Central memory CD4-positive, alpha-beta T cell (primary cell): ENCODE measurements at regions not wholly inside any gene's neighbourhood (a gene's known extent, or its start where the extent isn't known, plus 50 kb on each side); places are given as distances from the start of the nearest gene placed in this dataset.

ENCODE experiments used
- DNase-seq: peaks from one replicate; pipeline ENCODE4 v3.0.0; 2022

DNA sequence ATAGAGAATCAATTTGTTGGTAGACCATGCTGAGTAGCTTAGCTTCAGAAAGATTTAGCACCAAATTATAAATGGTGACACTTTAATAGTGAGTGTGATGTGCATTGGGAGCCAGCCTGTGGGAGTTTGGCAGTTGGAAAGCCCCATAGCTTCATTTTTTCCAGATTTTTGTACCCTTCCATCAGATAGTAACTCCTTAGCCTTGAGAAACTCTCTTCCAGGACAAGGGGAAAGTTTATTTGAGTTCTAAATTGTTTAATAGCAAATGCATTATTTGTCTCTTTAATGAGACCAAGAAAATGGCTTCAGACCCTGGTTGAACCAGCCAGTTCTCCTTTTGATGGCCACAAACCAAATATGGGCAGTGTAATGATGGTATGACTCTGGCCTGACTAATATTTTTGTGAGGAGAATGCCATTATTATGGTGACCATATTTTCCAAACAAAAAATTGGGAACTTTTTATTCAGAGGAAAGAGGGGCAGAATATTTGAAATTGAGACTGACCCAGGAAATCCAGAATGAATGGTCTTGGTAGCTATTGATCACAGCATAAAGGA is 49.8 kb downstream of the PLCE1 start:
- DNase-seq = no peak

DNA sequence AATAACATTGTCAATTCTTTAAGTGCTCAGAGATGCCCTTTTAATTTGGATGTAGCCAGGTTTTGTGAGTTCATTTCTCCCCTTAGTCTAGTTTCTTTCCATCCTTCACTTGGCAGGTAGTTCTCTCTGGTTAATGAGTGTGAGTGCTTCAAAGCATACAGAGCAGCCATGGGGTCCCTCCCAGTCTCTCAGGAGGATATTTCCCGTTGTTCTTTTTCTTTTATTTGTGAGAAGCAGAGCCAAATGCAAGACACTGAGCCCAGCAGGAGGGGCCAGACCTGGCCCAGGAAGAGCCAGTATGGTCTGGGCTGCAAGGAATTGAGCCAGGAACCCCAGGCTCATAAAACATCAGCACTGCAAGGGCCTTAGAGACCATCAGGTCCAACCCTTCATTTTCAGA is 52.4 kb downstream of the PLCE1 start:
- no peak for DNase-seq

DNA sequence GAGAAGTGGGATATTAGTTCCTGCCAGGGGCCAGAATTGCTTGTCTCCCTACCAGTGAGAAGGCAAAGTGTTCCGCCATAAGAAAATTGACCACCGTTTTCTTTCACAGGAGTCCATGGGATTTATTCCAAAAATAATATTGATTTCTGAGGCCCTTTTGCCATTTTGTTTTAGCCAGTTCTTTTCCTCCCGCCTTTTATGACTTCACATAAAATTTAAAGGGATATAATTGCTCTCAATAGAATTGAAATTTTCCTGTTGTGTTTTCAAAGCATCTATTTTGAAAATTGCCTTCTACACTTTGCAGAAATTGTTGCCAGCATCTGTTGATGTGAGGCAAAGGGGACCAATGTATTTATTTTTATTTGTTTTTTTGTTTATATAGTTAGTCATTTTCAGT is 53.6 kb downstream of the PLCE1 start:
- no peak for DNase-seq

DNA sequence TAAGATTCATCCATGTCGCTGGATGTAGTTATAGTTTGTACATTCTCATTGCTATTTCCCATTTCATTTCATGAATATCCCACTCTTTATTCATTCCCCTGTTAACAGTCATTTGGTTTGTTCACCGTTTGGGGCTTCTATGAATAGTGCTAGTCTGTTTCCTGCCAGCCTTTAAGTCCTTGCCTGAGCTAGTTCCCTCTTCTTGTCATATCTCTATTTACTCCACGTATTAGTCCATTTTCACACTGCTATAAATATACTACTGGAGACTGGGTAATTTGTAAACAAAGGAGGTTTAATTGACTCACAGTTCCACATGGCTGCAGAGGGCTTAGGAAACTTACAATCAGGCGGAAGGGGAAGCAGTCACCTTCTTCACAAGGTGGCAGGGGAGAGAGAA is 56.2 kb downstream of the PLCE1 start:
- DNase-seq = no peak

DNA sequence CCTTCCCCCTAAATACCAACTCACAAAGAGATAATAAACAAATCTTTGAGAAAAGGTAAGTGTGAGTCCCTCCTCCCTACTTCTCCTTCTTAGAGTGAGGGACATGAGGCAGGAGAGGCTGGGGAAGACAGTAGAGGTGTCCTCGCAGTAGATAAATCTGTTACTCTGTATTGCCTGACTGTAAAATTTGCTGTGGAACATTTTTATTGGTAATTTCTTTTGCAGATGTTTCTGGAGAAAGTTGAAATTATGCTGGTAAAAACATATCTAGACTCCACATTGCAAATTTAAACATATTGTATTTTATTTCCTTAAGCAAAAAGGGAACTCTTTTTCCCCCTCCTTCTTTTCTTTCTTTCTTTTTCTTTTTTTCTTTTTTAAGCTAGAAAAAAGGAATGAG is 58.5 kb downstream of the PLCE1 start:
- DNase-seq = no peak

DNA sequence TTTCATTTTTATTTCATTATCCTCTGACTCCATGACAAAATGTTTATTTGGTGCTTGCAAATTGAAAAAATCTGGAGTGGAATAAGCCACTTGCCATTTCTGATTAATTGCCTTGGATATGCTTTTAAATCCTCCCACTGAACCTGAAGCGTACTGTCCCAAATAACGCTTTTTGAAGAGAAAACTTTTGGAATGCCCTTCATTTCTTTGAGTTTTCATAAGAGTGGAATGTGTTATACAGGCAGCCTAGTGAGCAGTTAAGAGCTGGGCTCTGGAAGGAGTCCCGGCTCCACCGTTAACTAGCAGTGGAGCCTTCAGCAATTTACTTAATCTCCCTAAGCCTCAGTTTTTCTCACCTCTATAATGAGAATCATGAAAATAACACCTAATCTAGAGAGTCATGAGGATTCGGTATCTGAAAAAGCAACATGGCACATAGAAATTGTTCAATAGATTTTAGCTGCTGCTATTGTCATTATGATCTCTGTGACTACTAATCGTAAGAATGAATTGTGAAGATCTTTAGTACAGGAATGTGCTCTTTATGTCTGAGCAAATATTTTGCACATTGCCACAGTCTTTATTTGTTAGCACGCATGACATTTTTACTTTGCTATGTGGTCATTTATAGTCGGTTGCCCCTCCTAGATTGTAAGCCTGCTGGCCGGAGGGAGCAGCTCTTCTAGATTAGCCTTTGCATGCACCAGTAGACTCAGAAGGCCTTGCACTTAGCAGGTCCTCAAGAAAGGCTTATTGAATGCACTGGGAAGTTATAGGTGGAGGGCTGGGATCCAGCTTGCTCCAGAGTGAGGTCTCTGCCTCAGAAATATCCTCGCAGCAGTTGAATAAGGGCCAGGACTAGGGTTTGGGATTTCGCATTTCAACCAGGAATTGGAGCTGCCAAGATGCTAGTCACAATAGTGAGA is 59.4 kb downstream of the PLCE1 start:
- DNase-seq = no peak

DNA sequence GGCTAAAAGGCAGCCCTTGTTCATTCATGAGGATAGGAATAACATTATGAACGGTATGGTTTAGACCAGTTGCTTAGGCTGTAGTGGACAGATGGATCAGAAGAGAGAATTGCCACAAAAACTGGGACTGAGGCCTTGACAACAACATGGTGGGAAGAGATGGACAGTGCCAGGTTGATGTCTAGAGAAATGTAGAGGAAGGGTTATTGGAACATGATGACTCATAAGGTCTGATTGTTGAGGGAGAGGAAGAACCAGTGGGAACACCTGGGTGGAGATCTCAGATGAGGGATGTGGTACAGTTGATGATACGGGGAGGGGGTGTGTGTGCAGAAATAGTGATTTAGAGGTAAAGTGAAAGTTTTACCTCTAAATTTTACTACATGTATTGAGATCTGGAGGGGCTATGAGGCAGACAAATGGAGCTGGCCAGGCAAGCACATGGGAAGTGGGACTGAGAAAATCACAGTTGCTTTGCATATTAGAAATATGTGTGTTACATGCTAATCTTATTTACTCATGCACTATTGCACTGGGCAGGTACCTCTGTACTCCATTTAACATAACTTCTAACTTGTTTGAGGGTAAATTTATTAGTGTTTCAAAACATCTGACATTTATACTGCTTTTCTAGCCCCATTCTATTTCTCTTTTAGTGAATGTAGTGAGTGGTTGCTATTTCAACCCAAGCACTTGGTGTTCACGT is 65.6 kb downstream of the PLCE1 start:
- no peak for DNase-seq

DNA sequence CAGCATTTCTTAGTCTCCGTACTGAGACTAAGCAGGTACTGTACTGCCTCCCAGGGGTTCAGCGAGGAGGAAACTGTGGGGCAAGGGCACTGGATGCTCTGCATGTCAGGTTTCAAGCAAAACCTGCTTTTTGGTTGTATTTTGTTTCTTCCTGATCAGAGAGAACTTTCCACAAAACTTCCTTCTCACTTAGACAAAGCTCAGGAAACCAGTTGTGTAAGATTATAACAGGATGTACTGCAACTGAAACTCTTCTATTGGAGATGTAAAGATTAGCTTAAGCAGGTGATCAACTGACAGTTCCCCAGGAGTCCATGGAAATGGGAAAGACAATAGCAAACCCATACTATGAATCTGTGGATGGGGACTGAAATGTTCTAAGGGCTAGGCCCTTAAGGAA is 67.3 kb downstream of the PLCE1 start:
- DNase-seq = no peak

DNA sequence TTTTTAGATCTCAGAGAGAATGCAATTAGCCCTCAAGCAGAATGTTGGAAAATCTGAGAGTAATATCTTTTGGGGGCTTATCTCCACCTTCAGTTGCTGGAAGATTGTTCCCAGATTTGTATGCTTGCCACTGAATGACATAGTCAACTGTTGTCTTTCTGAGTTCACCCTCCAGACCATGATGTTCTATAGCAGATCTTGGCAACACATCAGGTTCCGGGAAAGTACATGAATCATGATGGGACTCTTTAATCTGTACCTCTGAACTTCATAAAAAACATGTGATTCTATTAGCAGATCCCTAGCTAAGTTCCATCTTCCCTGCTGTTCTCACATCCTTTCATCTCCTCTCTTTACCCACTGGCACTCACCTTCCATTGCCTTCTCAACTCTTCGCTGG is 68.9 kb downstream of the PLCE1 start:
- DNase-seq = no peak

DNA sequence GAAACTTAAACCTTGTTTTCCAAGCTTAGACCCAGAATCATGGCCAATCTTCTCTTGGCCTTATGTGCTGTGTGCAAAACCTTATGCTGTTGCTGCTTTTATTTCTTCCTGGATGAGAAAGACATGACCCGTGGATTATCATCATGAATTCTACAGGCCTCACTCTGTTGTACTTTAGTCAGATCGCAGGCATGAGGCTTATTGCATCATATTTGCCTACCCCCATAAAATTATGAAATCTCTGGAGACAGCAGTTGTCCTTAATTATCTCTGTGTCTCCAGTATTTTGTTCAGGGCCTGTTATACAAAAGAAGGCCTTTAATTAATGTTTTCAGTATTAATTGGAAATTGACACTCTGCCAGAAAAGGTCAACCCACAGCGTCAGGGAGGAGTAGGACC is 71.6 kb downstream of the PLCE1 start:
- no peak for DNase-seq

DNA sequence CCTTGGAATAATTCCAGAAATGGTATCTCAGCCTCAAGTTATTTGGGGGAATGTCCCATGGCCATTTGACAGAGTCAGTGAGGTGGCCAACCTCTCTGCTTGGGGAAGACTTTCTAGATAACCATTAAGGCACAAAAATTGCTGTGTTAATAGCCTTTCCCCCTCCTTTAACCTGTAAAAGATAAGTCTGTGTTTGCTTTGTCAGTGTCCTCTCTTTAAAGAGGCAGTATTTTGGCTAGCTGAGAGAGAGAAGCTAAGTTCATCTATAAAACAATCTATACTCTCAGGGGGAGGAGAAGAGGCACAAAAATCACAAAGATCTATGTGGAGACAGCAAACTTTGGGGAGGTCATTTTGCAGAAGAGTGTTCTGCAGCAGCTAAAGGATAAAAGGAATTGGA is 72.1 kb downstream of the PLCE1 start:
- no peak for DNase-seq

DNA sequence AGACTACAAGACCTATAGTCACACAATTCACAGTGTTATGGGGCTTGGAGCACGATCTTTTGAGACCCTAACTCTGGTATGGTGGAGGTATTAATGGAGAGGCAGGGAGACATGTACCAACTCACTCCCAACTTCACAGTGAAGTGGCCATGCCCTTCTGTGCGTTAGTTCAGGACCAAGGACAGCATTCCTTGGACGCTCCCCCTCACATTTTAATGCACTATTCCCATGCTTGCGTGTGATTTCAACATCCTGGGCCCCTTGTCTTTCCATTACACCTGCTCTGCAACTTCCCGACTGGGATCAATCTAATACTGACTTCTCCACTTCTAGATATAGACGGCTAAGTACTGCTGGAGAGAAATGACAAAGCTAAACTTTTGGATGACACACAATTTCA is 72.7 kb downstream of the PLCE1 start:
- DNase-seq = no peak

DNA sequence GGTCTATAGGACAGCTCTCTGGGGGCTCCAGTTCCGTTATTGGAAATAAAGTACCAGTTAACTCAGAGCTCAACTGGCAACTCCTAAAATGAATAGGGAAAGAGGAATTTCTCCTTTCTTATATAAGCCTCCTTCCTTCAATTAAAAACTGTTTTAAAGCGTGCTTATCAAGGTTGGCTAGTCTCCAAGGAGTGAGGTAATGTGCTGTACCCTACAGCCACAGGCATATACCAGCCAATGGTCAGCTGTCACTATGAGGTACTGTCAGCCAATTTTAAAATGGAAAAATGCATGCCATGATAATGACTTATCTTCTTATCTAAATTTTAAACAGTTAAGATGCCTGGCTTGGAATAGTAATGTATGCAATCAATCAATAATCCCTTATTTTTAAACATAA is 76.2 kb downstream of the PLCE1 start:
- no peak for DNase-seq

DNA sequence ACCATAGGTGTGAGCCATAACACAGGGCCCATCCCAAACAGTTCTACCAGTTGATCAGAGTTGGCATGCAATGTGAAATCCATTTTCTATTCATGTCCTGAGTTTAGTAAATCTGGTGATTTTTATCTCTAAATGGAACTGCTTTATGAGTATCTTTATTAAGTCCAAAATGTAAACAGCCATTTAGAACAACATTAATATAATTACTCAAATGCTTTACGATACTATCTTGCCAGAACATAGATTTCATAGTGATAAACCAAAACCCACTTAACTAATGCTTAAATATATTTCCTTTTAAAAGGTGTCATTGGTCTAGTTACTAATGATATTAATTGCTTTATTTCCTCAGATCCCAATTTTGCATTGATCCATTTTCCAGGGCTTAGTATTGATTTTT is 80.7 kb downstream of the PLCE1 start:
- no peak for DNase-seq

DNA sequence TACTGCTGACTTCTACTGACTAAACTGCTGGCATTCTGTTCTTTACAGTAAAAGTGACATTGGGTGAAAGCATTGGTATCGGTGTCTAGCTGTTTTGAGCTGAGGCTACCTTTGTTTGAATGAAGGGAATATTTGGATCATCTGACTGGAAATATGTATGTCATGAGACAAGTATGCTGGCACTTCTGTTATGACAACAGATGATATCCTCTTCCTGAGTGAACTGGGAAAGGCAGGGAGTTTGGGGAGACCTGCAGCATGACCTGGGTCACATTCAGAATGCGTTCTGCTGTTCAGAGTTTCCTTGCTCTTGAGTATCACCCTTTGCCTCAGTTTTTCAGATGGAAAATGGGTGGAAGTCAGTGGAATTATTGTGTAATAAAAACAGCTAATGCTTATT is 81.8 kb downstream of the PLCE1 start:
- DNase-seq = no peak

DNA sequence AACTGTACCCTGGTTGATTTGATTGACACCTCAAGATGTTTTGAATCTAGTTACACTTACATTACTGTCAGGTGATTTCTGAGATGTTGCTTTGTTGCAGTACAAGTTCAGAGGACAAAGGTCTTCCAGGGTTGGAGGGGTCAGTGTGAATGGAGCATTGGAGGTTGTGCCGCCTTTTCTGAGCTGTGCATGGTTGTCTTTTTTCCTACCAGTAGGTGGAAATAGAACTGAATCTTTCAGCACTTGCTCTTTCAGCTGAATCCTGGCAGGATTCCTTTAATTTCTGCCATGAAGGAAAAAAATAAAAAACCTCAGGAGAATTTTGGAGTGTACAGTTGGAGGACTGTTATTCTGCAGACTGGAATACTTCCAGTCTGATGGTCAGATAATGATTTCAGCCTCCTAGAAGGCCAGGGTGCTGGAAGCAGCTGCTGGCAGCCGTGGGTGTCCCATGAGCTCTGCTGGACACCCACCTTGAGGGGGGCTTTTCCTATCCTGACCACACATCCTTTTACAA is 82.7 kb downstream of the PLCE1 start:
- DNase-seq = no peak

DNA sequence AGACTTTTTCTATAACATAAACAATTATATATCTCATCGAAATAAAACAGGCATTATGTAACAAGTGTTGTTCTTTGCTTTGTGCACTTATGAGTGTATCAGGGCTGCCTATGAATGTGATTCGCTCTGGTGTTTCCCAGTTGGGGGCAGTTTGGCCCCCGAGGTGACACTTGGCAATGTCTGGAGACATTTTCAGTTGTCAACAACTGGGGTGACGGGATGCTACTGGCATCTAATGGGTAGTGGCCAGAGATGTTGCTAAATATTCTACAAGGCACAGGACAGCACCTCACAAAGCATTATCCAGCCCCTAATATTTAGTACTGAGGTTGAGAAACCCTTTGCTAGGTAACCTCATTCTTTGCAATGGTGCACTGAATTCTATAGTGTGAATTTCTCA is 83.3 kb downstream of the PLCE1 start:
- DNase-seq = no peak

DNA sequence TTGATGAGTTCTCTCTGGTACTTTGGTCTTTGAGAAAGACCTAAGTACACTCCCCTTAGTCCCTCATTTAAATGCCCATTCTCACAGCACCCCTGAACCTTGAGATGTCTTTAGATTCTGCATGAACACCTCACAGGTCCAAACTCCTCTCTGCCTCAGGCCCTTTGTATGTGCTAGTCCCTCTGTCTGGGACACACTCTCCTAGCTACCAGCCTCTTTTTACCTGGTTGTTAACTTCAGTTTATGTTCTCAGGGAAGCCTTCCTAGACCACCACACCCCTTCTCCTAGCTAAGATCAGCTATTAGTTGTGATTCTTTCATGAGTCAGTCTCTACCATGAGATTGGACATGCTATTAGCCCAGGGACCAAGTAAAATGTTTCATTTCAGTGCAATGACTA is 86.4 kb downstream of the PLCE1 start:
- DNase-seq = no peak

DNA sequence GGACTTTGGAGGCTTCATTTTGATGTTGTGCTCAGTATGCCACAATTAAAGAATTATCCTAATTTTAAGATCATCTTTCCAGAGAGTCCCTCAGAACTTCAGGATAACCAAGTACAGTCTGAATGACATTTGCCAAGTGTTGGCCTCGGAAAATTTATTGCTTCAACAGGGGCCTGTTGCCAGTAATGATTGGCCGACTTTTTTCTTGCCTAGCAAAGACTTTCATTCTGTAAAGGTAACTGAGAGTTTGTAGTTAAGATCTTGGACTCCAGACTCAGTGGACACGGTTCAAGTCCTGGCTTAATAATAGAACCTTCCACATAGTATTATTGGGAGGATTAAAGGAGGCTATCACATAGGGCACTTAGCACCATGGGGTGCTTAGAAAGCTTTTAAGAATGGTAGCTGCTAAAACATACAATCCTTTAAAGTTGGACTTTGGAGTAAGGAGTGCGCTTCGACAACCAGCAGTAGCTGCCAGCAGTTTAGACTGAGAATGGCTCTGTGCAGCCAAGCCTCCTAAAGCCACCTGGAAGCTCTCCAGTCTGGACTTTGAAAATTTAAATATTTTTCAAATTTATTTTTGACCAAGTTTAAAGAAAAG is 90.0 kb downstream of the PLCE1 start:
- no peak for DNase-seq

DNA sequence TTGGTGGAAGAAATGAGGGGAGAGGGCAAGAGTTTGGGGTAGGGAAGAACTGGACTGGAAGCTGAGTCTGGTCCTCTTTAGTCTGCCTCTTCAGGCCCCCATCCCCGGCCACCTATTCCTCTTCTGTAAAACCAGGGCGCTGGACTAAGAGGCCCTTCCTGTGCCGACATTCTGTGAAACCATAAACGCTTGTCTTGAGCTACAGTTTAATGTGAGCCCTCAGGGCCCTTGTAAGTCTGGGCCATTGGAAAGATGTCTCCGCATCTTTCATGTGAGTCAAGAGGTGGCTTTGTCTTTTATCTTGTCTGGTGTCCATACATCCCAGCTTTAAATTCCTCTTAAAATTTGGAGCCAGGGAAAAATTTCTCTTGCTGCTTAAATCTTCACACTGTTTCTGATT is 90.6 kb downstream of the PLCE1 start:
- no peak for DNase-seq

DNA sequence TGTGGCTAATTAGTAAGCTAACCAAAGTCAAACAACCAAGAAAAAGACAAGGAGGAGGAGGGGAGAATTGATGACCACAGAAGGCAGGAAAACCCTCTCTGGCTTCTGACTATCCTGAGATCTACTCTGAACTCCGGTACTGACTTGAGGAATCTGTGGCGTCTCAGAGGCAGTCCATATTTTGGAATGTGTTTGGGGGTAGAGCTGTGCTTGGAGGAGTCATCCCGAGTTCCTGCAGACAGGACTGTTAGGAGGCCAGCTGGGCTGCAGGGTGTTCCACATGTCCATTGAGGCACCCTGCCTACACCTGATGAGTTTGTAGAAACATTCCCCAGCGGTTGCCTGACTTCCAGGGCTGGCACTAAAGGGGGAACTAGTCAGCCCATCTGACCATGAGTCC is 91.6 kb downstream of the PLCE1 start:
- DNase-seq = no peak

DNA sequence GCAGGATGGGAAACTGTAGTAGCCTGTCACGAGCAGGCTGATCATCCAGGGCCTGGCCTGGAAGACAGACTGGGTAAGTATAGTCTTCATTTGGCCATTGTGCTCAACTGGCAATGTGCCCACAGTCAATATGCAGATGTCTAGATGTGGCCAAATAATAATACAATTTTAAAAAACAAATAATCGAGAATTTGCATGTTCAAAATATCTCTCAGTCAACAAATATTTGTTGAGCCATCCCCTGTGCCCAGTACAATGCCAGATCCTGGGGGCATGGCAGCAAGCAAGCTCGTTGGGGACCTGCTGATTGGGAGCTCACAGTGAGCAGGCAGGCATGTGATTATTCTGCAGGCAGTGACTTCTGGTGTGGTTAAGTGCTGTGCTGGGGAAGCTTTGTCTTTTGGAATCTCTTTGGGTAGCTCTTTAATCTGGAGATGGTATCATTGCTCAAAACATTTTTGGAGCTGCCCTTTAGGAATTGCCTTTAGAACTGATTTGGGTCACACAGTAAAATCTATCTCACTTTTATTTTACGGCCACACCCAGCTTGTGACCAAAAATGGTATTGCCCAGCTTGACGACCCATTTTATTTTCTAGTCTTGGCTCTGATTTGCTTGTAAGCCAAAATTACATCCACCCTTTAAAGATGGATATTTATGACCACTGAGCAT is 92.2 kb downstream of the PLCE1 start:
- DNase-seq = no peak

DNA sequence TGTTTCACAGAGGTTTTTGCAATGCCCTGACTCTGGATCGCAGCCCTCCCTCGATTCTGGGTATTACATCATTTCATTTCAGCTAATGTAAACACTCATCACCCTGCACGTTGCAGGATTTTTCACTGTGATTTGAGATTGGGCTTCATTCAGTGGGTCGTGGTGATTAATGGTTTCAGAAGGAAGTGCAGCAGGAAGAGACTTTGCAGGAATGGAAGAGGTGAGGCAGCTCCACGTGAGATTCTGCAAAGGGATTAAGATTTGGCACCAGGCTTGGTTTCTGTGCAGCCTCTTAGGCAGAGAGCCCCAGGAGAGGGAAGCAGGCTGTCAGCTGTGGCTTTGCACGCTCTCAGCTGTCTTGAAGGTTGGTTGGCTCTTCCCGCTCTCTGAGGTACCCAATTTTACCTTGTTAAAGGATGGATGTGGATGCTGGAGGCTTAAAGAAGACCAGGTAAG is 95.2 kb downstream of the PLCE1 start:
- DNase-seq = no peak
